ENCODE measurements at regions not wholly inside any gene's neighbourhood (a gene's known extent, or its start where the extent isn't known, plus 50 kb on each side); places are given as distances from the start of the nearest gene placed in this dataset.

DNA sequence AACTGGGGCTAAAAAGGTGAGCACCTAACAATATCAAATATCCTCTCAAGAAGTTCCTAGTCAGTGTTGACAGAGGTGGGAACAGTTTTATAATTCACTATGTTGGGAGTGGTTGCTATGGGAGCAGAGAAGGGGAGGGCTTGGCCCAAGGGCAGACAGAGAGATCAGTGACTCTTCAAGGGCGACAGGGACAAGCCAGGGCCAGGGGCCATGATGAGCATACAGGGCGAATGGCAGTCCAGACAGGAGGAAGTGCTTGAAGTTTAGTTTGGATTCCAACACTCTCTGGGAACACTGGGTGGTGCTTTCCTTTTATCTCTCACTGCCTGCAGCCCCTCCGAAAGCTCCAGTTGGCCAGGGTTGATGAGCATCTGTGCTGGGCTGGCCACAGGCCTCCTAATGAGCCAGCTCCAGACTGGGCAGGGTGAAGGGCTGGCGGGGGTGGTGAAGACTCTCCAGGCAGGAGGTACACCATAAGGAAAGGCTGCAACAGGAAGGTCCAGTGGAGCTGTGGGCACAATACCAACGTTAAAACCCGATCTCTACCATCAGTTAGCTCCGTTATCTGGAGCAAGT lies 111.3 kb downstream of the TMEM174 start:
- TF ChIP-seq, protein P1, sequence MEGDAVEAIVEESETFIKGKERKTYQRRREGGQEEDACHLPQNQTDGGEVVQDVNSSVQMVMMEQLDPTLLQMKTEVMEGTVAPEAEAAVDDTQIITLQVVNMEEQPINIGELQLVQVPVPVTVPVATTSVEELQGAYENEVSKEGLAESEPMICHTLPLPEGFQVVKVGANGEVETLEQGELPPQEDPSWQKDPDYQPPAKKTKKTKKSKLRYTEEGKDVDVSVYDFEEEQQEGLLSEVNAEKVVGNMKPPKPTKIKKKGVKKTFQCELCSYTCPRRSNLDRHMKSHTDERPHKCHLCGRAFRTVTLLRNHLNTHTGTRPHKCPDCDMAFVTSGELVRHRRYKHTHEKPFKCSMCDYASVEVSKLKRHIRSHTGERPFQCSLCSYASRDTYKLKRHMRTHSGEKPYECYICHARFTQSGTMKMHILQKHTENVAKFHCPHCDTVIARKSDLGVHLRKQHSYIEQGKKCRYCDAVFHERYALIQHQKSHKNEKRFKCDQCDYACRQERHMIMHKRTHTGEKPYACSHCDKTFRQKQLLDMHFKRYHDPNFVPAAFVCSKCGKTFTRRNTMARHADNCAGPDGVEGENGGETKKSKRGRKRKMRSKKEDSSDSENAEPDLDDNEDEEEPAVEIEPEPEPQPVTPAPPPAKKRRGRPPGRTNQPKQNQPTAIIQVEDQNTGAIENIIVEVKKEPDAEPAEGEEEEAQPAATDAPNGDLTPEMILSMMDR (IDR thresholded peaks at IDR 0.05) = no peak
- no peak for TF ChIP-seq POLR2A (IDR thresholded peaks at IDR 0.05)
